ENCODE measurements at regions not wholly inside any gene's neighbourhood (a gene's known extent, or its start where the extent isn't known, plus 50 kb on each side); places are given as distances from the start of the nearest gene placed in this dataset.

DNA sequence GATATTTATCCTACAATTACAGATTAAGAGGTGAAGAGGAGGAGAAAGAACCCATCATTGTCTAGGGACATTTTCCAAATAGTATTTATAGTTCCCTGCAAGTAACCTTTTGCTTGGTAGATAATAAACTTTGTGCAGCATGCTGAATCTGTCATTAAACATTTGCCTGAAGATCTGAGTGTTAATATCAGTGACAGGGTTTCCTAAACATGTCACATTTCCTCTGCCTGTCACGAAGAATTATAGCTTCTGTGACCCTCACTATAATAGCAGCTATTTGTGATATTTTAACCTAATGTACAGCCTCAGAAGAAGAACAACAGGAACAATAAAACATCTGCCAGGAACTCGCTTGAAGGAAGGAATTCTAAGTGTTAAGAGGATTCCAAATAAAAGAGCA lies 350.3 kb downstream of the GXYLT1 start:
- TF ChIP-seq CTCF (conservative IDR thresholded peaks at IDR 0.05; ENCODE audit: low read depth, low read length) (no peak), EZH2 (IDR thresholded peaks at IDR 0.05; ENCODE audit: low read length, unreplicated experiment) (no peak), EZH2phosphoT487 (IDR thresholded peaks at IDR 0.05; ENCODE audit: borderline replicate concordance, low read length) (no peak)

Measured in PC-3 (cell line).